Endothelial cell of umbilical vein (primary cell): ENCODE measurements at regions not wholly inside any gene's neighbourhood (a gene's known extent, or its start where the extent isn't known, plus 50 kb on each side); places are given as distances from the start of the nearest gene placed in this dataset.

ENCODE experiments used
- BruUV-seq: library from RNA; stranded (reverse); fragments of 400-500 nt; replicated peaks from 2 replicates; lab custom pipeline; 2021; lab: Mats Ljungman, UMichigan
- CTCF ChIA-PET: fragments of 300-600, 350-600 bp; sonication (Branson Sonifier 250); formaldehyde crosslinking; loops from one replicate; lab custom pipeline; 2021; ENCODE audit warnings: antibody characterized with exemption, inconsistent platforms; lab: Charles Lee
- POLR2A ChIA-PET: fragments of 300-600, 350-600 bp; sonication (Branson Sonifier 250); formaldehyde crosslinking; loops from one replicate; lab custom pipeline; 2021; ENCODE audit warnings: antibody characterized with exemption, inconsistent platforms; lab: Charles Lee
- DNase-seq: peaks from one replicate; pipeline ENCODE4 v3.0.0-alpha.2; 2011; ENCODE audit warnings: low read depth, low spot score
- FAIRE-seq: peaks from 2 replicates; lab custom pipeline; 2011; peaks lifted over from hg19 to GRCh38; lab: Jason Lieb, UNC
- H2AFZ ChIP-seq: 2 replicates; pipeline ENCODE4 v1.6.0; 2012; ENCODE audit warnings: low read depth, low read length, control low read depth, inconsistent platforms
- H3K27ac ChIP-seq: 2 replicates; pipeline ENCODE4 v1.5.1; 2011; ENCODE audit warnings: low read depth, mild to moderate bottlenecking, control low read depth, low read length, moderate library complexity; ENCODE audit not compliant: insufficient read depth
- H3K27me3 ChIP-seq, 2 experiments: 2 replicates each; pipeline versions ENCODE4 v1.6.0 to v1.6.1; 2011; ENCODE audit warnings: low read length in 2 of 2, mixed read lengths in 1 of 2; ENCODE audit not compliant: control insufficient read depth in 2 of 2, insufficient read depth in 2 of 2
- H3K36me3 ChIP-seq, 2 experiments: 2 replicates in 1 of 2; 3 replicates in 1 of 2; pipeline ENCODE4 v1.5.1; 2011; ENCODE audit warnings: low read length in 2 of 2, mild to moderate bottlenecking in 1 of 2, moderate library complexity in 1 of 2; ENCODE audit not compliant: control insufficient read depth in 2 of 2, insufficient read depth in 2 of 2; ENCODE audit errors: extremely low read depth in 1 of 2
- H3K4me1 ChIP-seq: 3 replicates; pipeline ENCODE4 v1.5.1; 2011; ENCODE audit warnings: mild to moderate bottlenecking, low read length; ENCODE audit not compliant: control insufficient read depth, insufficient read depth; ENCODE audit errors: extremely low read depth
- H3K4me2 ChIP-seq: 2 replicates; pipeline ENCODE4 v1.6.1; 2011; ENCODE audit warnings: low read length, control low read depth, mixed read lengths; ENCODE audit not compliant: insufficient read depth
- H3K4me3 ChIP-seq, 3 experiments: fragments of 200-600 bp in 1 of 3; sonication (generic), shearing (Covaris generic) in 1 of 3; replicated peaks in 1 of 3; 2 replicates each; pipeline ENCODE4 v1.5.1; 2011 to 2016; ENCODE audit warnings: control low read depth in 3 of 3, low read length in 3 of 3, mild to moderate bottlenecking in 2 of 3, inconsistent platforms in 1 of 3, low read depth in 1 of 3, moderate library complexity in 1 of 3; ENCODE audit not compliant: insufficient read depth in 1 of 3
- H3K79me2 ChIP-seq: 2 replicates; pipeline ENCODE4 v1.6.0; 2012; ENCODE audit warnings: low read length, inconsistent platforms; ENCODE audit not compliant: control insufficient read depth, insufficient read depth
- H3K9ac ChIP-seq: replicated peaks from 2 replicates; pipeline ENCODE3; 2011; ENCODE audit warnings: low read length, control low read depth; ENCODE audit not compliant: insufficient read depth; ENCODE audit errors: extremely low read depth
- H3K9me1 ChIP-seq: replicated peaks from 3 replicates; pipeline ENCODE4 v1.6.0; 2011; ENCODE audit warnings: mild to moderate bottlenecking, low read length; ENCODE audit not compliant: control insufficient read depth, insufficient read depth; ENCODE audit errors: extremely low read depth
- H3K9me3 ChIP-seq: replicated peaks from 2 replicates; pipeline ENCODE4 v1.5.1; 2012; ENCODE audit warnings: low read length, inconsistent platforms; ENCODE audit not compliant: control insufficient read depth, insufficient read depth
- H4K20me1 ChIP-seq: replicated peaks from 2 replicates; pipeline ENCODE3; 2011; ENCODE audit warnings: mild to moderate bottlenecking, low read length; ENCODE audit not compliant: control insufficient read depth, insufficient read depth; ENCODE audit errors: extremely low read depth
- CTCF ChIP-seq, 2 donors: IDR thresholded peaks; 1 replicate in 1 of 2; 2 replicates in 1 of 2; pipeline ENCODE4 v1.5.1; 2011; ENCODE audit warnings: low read length in 2 of 2, mild to moderate bottlenecking in 2 of 2, moderate library complexity in 2 of 2, control low read depth in 1 of 2, inconsistent platforms in 1 of 2, low read depth in 1 of 2; ENCODE audit not compliant: insufficient read depth in 1 of 2; ENCODE audit errors: extremely low read depth in 1 of 2
- EZH2 ChIP-seq: IDR thresholded peaks from 2 replicates; pipeline ENCODE4 v1.6.1; 2012; ENCODE audit warnings: borderline replicate concordance, low read depth, mild to moderate bottlenecking, moderate library complexity, low read length, inconsistent platforms; ENCODE audit not compliant: severe bottlenecking
- FOS ChIP-seq: IDR thresholded peaks from 2 replicates; pipeline ENCODE4 v1.6.1; 2011; ENCODE audit warnings: mild to moderate bottlenecking, low read length, moderate library complexity, borderline replicate concordance; ENCODE audit not compliant: insufficient read depth
- GATA2 ChIP-seq: IDR thresholded peaks from 2 replicates; pipeline ENCODE4 v1.7.0; 2011; ENCODE audit warnings: low read depth, mild to moderate bottlenecking, moderate library complexity, mixed read lengths, low read length; ENCODE audit not compliant: insufficient read length, insufficient read depth
- JUN ChIP-seq: IDR thresholded peaks from 2 replicates; pipeline ENCODE4 v1.6.1; 2011; ENCODE audit warnings: borderline replicate concordance, low read depth; ENCODE audit not compliant: insufficient read length, insufficient read depth
- MYC ChIP-seq: IDR thresholded peaks from one replicate; pipeline ENCODE4 v1.6.1; 2011; ENCODE audit warnings: mild to moderate bottlenecking, low read depth, low read length
- POLR2A ChIP-seq: IDR thresholded peaks from 2 replicates; pipeline ENCODE4 v1.6.1; 2012; ENCODE audit warnings: low read depth, mild to moderate bottlenecking, control low read depth, low read length
- POLR2AphosphoS5 ChIP-seq: IDR thresholded peaks from 2 replicates; pipeline ENCODE4 v1.6.1; 2012; ENCODE audit warnings: low read depth, mild to moderate bottlenecking, control low read depth, low read length, moderate library complexity; ENCODE audit not compliant: insufficient read depth
- dilution Hi-C: fragments of 300-500 bp; cut with MboI; formaldehyde crosslinking; loops from one replicate; pipeline ENCODE4 v1.15.0; 2019; ENCODE audit warnings: low sequenced_read_pairs; ENCODE audit not compliant: extremely low pct_ligation_motif_present
- intact Hi-C: fragments of 100-400 bp; cut with micrococcal nuclease; formaldehyde crosslinking; loops from one replicate; pipeline ENCODE4 v1.10.0; 2022
- TF ChIP-seq, protein P1 (sequence below): IDR thresholded peaks from 2 replicates; pipeline ENCODE4 v1.6.1; 2011; ENCODE audit not compliant: insufficient read depth, insufficient read length

- peaks cover 5% of the 10 kb centered on the region for H4K20me1 ChIP-seq
- no peak overlapping the region for H3K27ac ChIP-seq
- H3K4me3 ChIP-seq = no peak overlapping the region
- peaks cover 94% of the 10 kb centered on the region for H3K79me2 ChIP-seq
- H3K27me3 ChIP-seq = no peaks in the 10 kb centered on the region
- BruUV-seq = no TSS peak
- ChIA-PET CTCF (interaction anchor here (1.4 to 6.2 kb wide), 2 partner anchors 9 to 17 kb away, joined by 4 to 24 read pairs; no protein-coding TSS in a partner anchor), POLR2A (no interaction called here)
- H3K36me3 ChIP-seq = peaks cover 0 to 9% of the 10 kb centered on the region in 2 experiments
- H3K4me1 ChIP-seq = peaks cover 80% of the 10 kb centered on the region
- no peak for TF ChIP-seq GATA2
- TF ChIP-seq, protein P1, sequence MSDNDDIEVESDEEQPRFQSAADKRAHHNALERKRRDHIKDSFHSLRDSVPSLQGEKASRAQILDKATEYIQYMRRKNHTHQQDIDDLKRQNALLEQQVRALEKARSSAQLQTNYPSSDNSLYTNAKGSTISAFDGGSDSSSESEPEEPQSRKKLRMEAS = no peak
- no peak for TF ChIP-seq CTCF (IDR thresholded peaks at IDR 0.05; ENCODE audit: extremely low read depth in 1 of 2, insufficient read depth in 1 of 2, low read depth in 1 of 2, low read length in 2 of 2)
- dilution Hi-C loops (no loop called here), intact Hi-C loops (no loop called here)
- DNase-seq (no peak), FAIRE-seq (no peak)
- H3K9me1 ChIP-seq = no peaks in the 10 kb centered on the region
- no peaks in the 10 kb centered on the region for H3K9me3 ChIP-seq
- H2AFZ ChIP-seq = no peak overlapping the region
- no peak overlapping the region for H3K4me2 ChIP-seq
- H3K9ac ChIP-seq = no peak overlapping the region
Observed at GRCh38 chr1:198912046-198912445, 273.2 kb downstream of the PTPRC start.

- BruUV-seq = no TSS peak
- DNase-seq (peak; percentile 48), FAIRE-seq (no peak)
Observed at GRCh38 chr1:198913667-198914066, 274.8 kb downstream of the PTPRC start.

More at GRCh38 chr1:198913667-198914066, 274.8 kb downstream of the PTPRC start:
- Histone ChIP-seq H3K27ac (no peak overlapping the region), H4K20me1 (peaks cover 9% of the 10 kb centered on the region), H3K9ac (no peak overlapping the region), H3K4me1 (peaks cover 79% of the 10 kb centered on the region), H3K9me3 (no peaks in the 10 kb centered on the region), H3K4me2 (peak overlapping the region; percentile 34), H3K9me1 (no peaks in the 10 kb centered on the region), H3K79me2 (peaks cover 94% of the 10 kb centered on the region), H3K4me3 (no peak overlapping the region), H3K36me3 (peaks cover 0 to 9% of the 10 kb centered on the region in 2 experiments), H2AFZ (no peak overlapping the region), H3K27me3 (no peaks in the 10 kb centered on the region)
- ChIA-PET CTCF (no interaction called here), POLR2A (no interaction called here)
- TF ChIP-seq GATA2 (no peak), FOS (no peak), POLR2A (no peak), EZH2 (no peak), POLR2AphosphoS5 (no peak), JUN (no peak), MYC (no peak), CTCF (IDR thresholded peaks at IDR 0.05; ENCODE audit: extremely low read depth in 1 of 2, insufficient read depth in 1 of 2, low read depth in 1 of 2, low read length in 2 of 2) (no peak)
- TF ChIP-seq, protein P1 = no peak
- intact Hi-C loops = no loop called here
- dilution Hi-C loops = no loop called here
